ENCODE measurements at regions not wholly inside any gene's neighbourhood (a gene's known extent, or its start where the extent isn't known, plus 50 kb on each side); places are given as distances from the start of the nearest gene placed in this dataset.

GRCh38 chr11:87662287-87662686 is 513.0 kb downstream of the RAB38 start:
- H2AK5ac ChIP-seq (ENCODE audit: insufficient read length, low read length), result no peak overlapping the region
- H2BK5ac ChIP-seq (ENCODE audit: insufficient read length, low read length), result no peak overlapping the region
- no peak overlapping the region for H3T11ph ChIP-seq (ENCODE audit: low read length)
- no peak overlapping the region for H4K8ac ChIP-seq (replicated peaks; ENCODE audit: insufficient read length, low read depth, low read length)
- Mint-ChIP-seq H3K4me3 (no peak overlapping the region), H3K4me1 (peaks cover 0 to 4% of the 10 kb centered on the region in 2 experiments; a peak in 2 of 4 replicates), H3K9me3 (no peaks in the 10 kb centered on the region), H3K36me3 (ENCODE audit: insufficient read depth in 1 of 3, low read depth in 3 of 3) (0 out of 7 replicates have a peak, but pooled peaks cover 0 to under 1% (median 0%) of the 10 kb centered on the region in 3 experiments), H3K27ac (no peak overlapping the region), H3K27me3 (ENCODE audit: low read depth) (no peaks in the 10 kb centered on the region; the same call in 1 of the 2 replicates)
- no peak overlapping the region for H4K5ac ChIP-seq (ENCODE audit: insufficient read length, low read depth, low read length)
- no peaks in the 10 kb centered on the region for H4K20me1 ChIP-seq (ENCODE audit: control insufficient read depth, insufficient read depth, insufficient read length)
- H3K18ac ChIP-seq (ENCODE audit: insufficient read length, low read depth, low read length), result no peak overlapping the region
- no peak for DNase-seq
- H3K4me1 ChIP-seq (ENCODE audit: insufficient read depth, low read length), result no peaks in the 10 kb centered on the region
- no peak overlapping the region for H2BK15ac ChIP-seq (ENCODE audit: low read depth, low read length)
- no peak overlapping the region for H3K14ac ChIP-seq (ENCODE audit: insufficient read depth, low read length)
- no peak overlapping the region for H3K4me2 ChIP-seq (ENCODE audit: insufficient read depth, insufficient read length, low read length)
- H3K27ac ChIP-seq (ENCODE audit: insufficient read length, low read depth, low read length), result no peak overlapping the region
- H2BK20ac ChIP-seq (ENCODE audit: low read depth, low read length, poor library complexity, severe bottlenecking), result no peak overlapping the region
- no peak overlapping the region for H2BK120ac ChIP-seq (ENCODE audit: low read depth, low read length, poor library complexity, severe bottlenecking)
- H2AFZ ChIP-seq (ENCODE audit: low read length), result no peak overlapping the region
- H3K79me2 ChIP-seq (ENCODE audit: insufficient read depth, low read length), result no peaks in the 10 kb centered on the region; the same call in 1 of the 2 replicates
- H3K56ac ChIP-seq (ENCODE audit: insufficient read length, low read depth, low read length), result no peak overlapping the region
- H3K9ac ChIP-seq (ENCODE audit: extremely low read depth, insufficient read length, low read length), result no peak overlapping the region
- TF ChIP-seq CTCF (conservative IDR thresholded peaks at IDR 0.05), result no peak
- no peak overlapping the region for H2BK12ac ChIP-seq (ENCODE audit: insufficient read length, low read depth, low read length)
- H3K27me3 ChIP-seq (ENCODE audit: insufficient read depth, low read length), result no peaks in the 10 kb centered on the region; the same call in 1 of the 2 replicates
- no peaks in the 10 kb centered on the region for H3K23me2 ChIP-seq (ENCODE audit: insufficient read length, low read depth, low read length, poor library complexity, severe bottlenecking)
- H3K9me3 ChIP-seq (ENCODE audit: control insufficient read depth, low read depth, low read length), result no peaks in the 10 kb centered on the region
- no peak overlapping the region for H3K4ac ChIP-seq (ENCODE audit: low read depth, low read length)
- H4K91ac ChIP-seq (ENCODE audit: insufficient read length, low read depth, low read length), result no peak overlapping the region
- no peak overlapping the region for H3K23ac ChIP-seq (ENCODE audit: insufficient read length, low read depth, low read length)
- no peaks in the 10 kb centered on the region for H3K79me1 ChIP-seq (ENCODE audit: insufficient read depth, low read depth, low read length, poor library complexity, severe bottlenecking)

Measured in H9 (cell line).